MM.1S (cell line): ENCODE measurements at regions not wholly inside any gene's neighbourhood (a gene's known extent, or its start where the extent isn't known, plus 50 kb on each side); places are given as distances from the start of the nearest gene placed in this dataset.

Experiments used
- EZH2phosphoT487 ChIP-seq: fragments of 300-600 bp; sonication (generic); IDR thresholded peaks from 2 replicates; pipeline ENCODE4 v1.6.1; 2018; ENCODE audit warnings: antibody characterized with exemption, low read length
- TF ChIP-seq, protein P1 (sequence below): fragments of 300-600 bp; sonication (generic); IDR thresholded peaks from 2 replicates; pipeline ENCODE4 v1.5.1; 2016; ENCODE audit warnings: antibody characterized with exemption, low read length, mixed read lengths

DNA sequence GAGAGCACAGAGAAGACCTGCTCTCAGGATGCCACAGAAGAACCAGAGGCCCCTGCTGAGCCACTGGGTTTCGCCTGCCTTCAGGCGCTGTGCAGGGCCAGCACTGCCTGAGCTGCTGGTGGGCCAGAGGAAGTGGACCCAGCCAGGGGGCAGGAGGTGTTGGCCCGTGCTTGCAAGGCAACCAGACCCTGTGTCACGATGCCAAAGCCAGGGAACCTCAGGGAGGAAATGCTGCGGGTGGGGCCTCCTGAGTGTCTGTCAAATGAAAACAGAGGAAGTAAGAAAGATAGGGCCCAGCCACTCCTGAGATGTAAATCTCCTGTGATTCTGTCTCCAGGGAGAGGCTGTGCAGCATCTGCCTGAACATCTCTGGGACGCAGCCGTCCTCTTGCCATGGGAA lies 58.1 kb upstream of the ADORA2B start:
- TF ChIP-seq EZH2phosphoT487, result no peak
- TF ChIP-seq, protein P1, sequence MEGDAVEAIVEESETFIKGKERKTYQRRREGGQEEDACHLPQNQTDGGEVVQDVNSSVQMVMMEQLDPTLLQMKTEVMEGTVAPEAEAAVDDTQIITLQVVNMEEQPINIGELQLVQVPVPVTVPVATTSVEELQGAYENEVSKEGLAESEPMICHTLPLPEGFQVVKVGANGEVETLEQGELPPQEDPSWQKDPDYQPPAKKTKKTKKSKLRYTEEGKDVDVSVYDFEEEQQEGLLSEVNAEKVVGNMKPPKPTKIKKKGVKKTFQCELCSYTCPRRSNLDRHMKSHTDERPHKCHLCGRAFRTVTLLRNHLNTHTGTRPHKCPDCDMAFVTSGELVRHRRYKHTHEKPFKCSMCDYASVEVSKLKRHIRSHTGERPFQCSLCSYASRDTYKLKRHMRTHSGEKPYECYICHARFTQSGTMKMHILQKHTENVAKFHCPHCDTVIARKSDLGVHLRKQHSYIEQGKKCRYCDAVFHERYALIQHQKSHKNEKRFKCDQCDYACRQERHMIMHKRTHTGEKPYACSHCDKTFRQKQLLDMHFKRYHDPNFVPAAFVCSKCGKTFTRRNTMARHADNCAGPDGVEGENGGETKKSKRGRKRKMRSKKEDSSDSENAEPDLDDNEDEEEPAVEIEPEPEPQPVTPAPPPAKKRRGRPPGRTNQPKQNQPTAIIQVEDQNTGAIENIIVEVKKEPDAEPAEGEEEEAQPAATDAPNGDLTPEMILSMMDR, result no peak
